Lower leg skin (tissue), 3 donors: ENCODE measurements at regions not wholly inside any gene's neighbourhood (a gene's known extent, or its start where the extent isn't known, plus 50 kb on each side); places are given as distances from the start of the nearest gene placed in this dataset.

Source experiments
- POLR2A ChIP-seq, 2 donors: fragments of 450-650 bp; IDR thresholded peaks; one replicate each; pipeline ENCODE4 v1.6.1; 2016 to 2017; ENCODE audit warnings: antibody characterized with exemption in 2 of 2, mild to moderate bottlenecking in 1 of 2, moderate library complexity in 1 of 2
- TF ChIP-seq, protein P1 (sequence below), 3 donors: fragments of 450-650 bp; IDR thresholded peaks; one replicate each; pipeline ENCODE4 v1.5.1; 2016; ENCODE audit warnings: antibody characterized with exemption in 3 of 3, mild to moderate bottlenecking in 3 of 3, moderate library complexity in 2 of 3

DNA sequence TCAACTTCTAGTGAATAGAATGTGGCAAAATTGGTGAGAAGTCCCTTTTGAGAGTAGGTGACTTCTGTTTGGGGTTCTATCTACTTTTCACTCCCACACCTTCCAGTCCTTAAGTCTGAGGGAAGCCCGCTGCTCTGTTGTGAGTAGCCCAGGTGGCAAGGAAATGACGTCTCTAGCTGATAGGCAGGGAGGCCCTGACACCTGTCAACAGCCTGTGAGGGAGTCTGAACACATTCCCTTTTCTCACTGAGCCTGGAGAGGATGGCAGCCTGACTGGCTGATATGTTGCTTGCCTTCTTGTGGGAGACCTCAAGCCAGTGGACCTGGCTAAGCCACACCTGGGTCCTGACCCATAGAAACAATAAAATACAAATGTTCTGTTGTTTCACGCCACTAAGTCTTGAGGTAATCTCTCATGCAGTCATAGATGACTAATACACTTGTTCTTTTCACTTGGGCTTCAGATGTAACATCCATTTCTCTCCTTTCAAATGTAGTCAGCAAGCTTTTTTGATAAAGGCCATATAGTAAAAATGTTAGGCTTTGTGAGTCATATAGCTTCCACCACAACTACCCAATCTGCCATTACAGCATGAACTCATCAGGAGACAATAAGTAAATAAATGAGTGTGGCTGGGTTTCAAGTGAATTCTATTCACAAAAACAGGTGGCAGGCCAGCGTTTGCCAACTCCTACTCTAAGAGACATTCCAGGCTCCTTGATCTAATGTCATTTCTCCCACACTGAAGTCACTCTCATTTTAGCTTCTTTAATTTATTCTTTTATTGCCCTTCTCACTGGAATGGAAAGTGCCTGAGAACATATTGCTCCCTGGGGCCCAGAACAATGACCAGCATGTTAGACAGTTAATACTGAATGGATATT is 265.1 kb upstream of the MAD2L1 start:
- TF ChIP-seq POLR2A (IDR thresholded peaks at IDR 0.05), result no peak
- TF ChIP-seq, protein P1, sequence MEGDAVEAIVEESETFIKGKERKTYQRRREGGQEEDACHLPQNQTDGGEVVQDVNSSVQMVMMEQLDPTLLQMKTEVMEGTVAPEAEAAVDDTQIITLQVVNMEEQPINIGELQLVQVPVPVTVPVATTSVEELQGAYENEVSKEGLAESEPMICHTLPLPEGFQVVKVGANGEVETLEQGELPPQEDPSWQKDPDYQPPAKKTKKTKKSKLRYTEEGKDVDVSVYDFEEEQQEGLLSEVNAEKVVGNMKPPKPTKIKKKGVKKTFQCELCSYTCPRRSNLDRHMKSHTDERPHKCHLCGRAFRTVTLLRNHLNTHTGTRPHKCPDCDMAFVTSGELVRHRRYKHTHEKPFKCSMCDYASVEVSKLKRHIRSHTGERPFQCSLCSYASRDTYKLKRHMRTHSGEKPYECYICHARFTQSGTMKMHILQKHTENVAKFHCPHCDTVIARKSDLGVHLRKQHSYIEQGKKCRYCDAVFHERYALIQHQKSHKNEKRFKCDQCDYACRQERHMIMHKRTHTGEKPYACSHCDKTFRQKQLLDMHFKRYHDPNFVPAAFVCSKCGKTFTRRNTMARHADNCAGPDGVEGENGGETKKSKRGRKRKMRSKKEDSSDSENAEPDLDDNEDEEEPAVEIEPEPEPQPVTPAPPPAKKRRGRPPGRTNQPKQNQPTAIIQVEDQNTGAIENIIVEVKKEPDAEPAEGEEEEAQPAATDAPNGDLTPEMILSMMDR (IDR thresholded peaks at IDR 0.05), result no peak
